Heart right ventricle (tissue), 16 donors: ENCODE measurements at regions not wholly inside any gene's neighbourhood (a gene's known extent, or its start where the extent isn't known, plus 50 kb on each side); places are given as distances from the start of the nearest gene placed in this dataset.

ENCODE experiments used
- ATAC-seq, 8 donors: fragments of 200-7000 bp; cut with Tn5 transposase; one replicate each; pipeline ENCODE4 v1.9.1; 2020; ENCODE audit warnings: mild to moderate bottlenecking in 8 of 8, moderate library complexity in 8 of 8, moderate number of reproducible peaks in 1 of 8
- DNase-seq, 2 donors: peaks; one replicate each; pipeline ENCODE4 v3.0.0-alpha.2; 2020
- H3K27ac ChIP-seq, 10 donors: fragments of 200-600 bp; sonication (generic) in 2 of 10; one replicate each; pipeline versions ENCODE4 v1.5.0 to v1.8.0; 2020 to 2022; ENCODE audit warnings: mild to moderate bottlenecking in 3 of 10
- H3K27me3 ChIP-seq, 7 donors: fragments of 200-600 bp; one replicate each; pipeline ENCODE4 v1.8.0; 2021 to 2022; ENCODE audit warnings: mild to moderate bottlenecking in 2 of 7
- H3K36me3 ChIP-seq, 9 donors: fragments of 200-600 bp; sonication (generic) in 1 of 9; one replicate each; pipeline versions ENCODE4 v1.5.0 to v1.8.0; 2020 to 2022; ENCODE audit warnings: mild to moderate bottlenecking in 2 of 9
- H3K4me1 ChIP-seq, 9 donors: fragments of 200-600 bp; sonication (generic) in 1 of 9; one replicate each; pipeline versions ENCODE4 v1.5.0 to v1.8.0; 2020 to 2022; ENCODE audit warnings: mild to moderate bottlenecking in 4 of 9
- H3K4me3 ChIP-seq, 10 donors: fragments of 200-600 bp; sonication (generic) in 2 of 10; one replicate each; pipeline versions ENCODE4 v1.5.0 to v1.8.0; 2020 to 2022; ENCODE audit warnings: mild to moderate bottlenecking in 7 of 10, moderate library complexity in 2 of 10
- H3K9me3 ChIP-seq, 11 donors: fragments of 200-600 bp in 10 of 11; sonication (generic) in 2 of 11; one replicate each; pipeline versions ENCODE4 v1.5.0 to v1.8.0; 2013 to 2022; ENCODE audit warnings: mild to moderate bottlenecking in 2 of 11, control low read depth in 1 of 11, moderate library complexity in 1 of 11
- WGBS, 2 donors: extraction: QIAGEN DNeasy Blood & Tissue Kit; methylation state at CpG; one replicate each; pipeline ENCODE4 v1.1.7; 2013; ENCODE audit warnings: inconsistent platforms in 1 of 2; 5-methylcytosine and 5-hydroxymethylcytosine counted together
- intact Hi-C, 10 donors: fragments of 100-400 bp; cut with DNase I; formaldehyde crosslinking; loops; one replicate each; pipeline versions ENCODE4 v1.11.1 to v1.14.2; 2022
- TF ChIP-seq, protein P1 (sequence below), 9 donors: fragments of 200-600 bp; sonication (generic) in 2 of 9; IDR thresholded peaks; one replicate each; pipeline versions ENCODE4 v1.5.0 to v1.8.0; 2021 to 2022; ENCODE audit warnings: antibody characterized with exemption in 9 of 9, mild to moderate bottlenecking in 5 of 9, moderate library complexity in 1 of 9
- donor health status: Arrhythmogenic right ventricular cardiomyopathy.
- donor health status: ischemic (EF 13 %, LVEDD 7.1; RV severe dilation, severe dysfunction).
- donor health status: healthy with polysubstance abuse.
- donor health status: DM: no; HTN: yes; CAD: no.
- donor health status: DM: no; HTN: no; CAD: no.
- donor health status: ischemic (EF 25% LVEDD 6.9; RV normal size, moderate dysfunction).
- donor health status: ischemic (EF 25% LVEDD 5.7; RV mildly dilated, moderate dysfunction).
- donor health status: healthy.
- donor health status: DM: yes; HTN: yes; CAD: no.
- donor health status: Ischemic cardiomyopathy.
- donor health status: ischemic (EF 35%, LVEDD 5.7; RV mildly dilated, moderate dysfunction).
- donor health status: nonischemic (EF 11% LVEDD 7.7; RV severe dilation, severe dysfunction).
- donor health status: DM: yes; HTN: yes; CAD: no.
- donor health status: PGD.
- donor health status: ischemic (EF 29% LVEDD 5.4; RV normal size, mild dysfunction).
- donor health status: nonischemic (EF 23%, LVEDD 6.1; RV moderate dilation, normal function).

- intact Hi-C loops, result no loop called here
- 86 to 93% methylated on average over 2 of the region's 2 CpGs for WGBS, 2 donors
Measured at GRCh38 chr15:35928847-35929246, 382.9 kb upstream of the DPH6 start.

GRCh38 chr15:35929740-35930444, 383.9 kb upstream of the DPH6 start:
- 68 to 73% methylated on average over 4 of the region's 4 CpGs for WGBS, 2 donors
- H3K9me3 ChIP-seq, result no peaks in the 10 kb centered on the region
- H3K4me3 ChIP-seq, result no peak overlapping the region
- no peaks in the 10 kb centered on the region for H3K27me3 ChIP-seq
- no peaks in the 10 kb centered on the region for H3K4me1 ChIP-seq
- intact Hi-C loops, result no loop called here
- H3K27ac ChIP-seq, result no peak overlapping the region
- H3K36me3 ChIP-seq, result no peaks in the 10 kb centered on the region
- DNase-seq (no peak), ATAC-seq (no peak)
- TF ChIP-seq, protein P1, sequence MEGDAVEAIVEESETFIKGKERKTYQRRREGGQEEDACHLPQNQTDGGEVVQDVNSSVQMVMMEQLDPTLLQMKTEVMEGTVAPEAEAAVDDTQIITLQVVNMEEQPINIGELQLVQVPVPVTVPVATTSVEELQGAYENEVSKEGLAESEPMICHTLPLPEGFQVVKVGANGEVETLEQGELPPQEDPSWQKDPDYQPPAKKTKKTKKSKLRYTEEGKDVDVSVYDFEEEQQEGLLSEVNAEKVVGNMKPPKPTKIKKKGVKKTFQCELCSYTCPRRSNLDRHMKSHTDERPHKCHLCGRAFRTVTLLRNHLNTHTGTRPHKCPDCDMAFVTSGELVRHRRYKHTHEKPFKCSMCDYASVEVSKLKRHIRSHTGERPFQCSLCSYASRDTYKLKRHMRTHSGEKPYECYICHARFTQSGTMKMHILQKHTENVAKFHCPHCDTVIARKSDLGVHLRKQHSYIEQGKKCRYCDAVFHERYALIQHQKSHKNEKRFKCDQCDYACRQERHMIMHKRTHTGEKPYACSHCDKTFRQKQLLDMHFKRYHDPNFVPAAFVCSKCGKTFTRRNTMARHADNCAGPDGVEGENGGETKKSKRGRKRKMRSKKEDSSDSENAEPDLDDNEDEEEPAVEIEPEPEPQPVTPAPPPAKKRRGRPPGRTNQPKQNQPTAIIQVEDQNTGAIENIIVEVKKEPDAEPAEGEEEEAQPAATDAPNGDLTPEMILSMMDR (IDR thresholded peaks at IDR 0.05), result no peak

More at GRCh38 chr15:35928847-35929246, 382.9 kb upstream of the DPH6 start:
- DNase-seq (no peak), ATAC-seq (no peak)
- TF ChIP-seq, protein P1 (IDR thresholded peaks at IDR 0.05), result no peak
- no peaks in the 10 kb centered on the region for H3K4me1 ChIP-seq
- no peaks in the 10 kb centered on the region for H3K27me3 ChIP-seq
- no peaks in the 10 kb centered on the region for H3K36me3 ChIP-seq
- H3K9me3 ChIP-seq, result no peaks in the 10 kb centered on the region
- no peak overlapping the region for H3K4me3 ChIP-seq
- H3K27ac ChIP-seq, result no peak overlapping the region

DNA sequence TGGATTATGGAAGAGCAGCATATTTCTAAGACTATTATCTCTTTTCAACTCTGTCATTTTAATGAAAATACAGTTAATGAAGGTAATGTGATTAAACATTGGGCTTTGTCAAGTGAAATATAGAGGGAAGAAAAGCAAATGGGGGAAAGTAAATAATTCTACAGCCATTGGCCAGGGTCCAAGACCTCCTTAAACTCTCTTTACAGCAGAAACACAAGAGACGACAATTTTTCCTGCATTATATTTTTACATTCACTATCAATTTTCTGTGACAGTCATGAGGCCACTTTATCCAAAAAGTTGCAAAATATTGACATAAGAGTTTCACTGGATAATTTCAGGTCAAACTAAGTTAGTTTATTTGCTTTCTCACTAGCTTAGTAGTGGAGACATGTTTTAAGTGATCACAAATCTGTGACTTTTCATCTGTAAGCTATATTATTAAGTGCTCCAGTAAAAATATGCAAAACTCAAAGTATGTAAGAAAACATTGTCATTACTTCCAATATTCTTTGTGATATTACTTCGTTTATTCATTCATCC, 385.9 kb upstream of the DPH6 start:
- intact Hi-C loops, result no loop called here
- peaks cover 0 to 4% (median 0%) of the 10 kb centered on the region in 11 donors for H3K9me3 ChIP-seq
- no peak overlapping the region for H3K27ac ChIP-seq
- ATAC-seq, result no peak
- no peak for DNase-seq
- WGBS, 2 donors, result 79% methylated on average over 2 of the region's 2 CpGs
- H3K4me3 ChIP-seq, result no peak overlapping the region
- no peaks in the 10 kb centered on the region for H3K36me3 ChIP-seq
- TF ChIP-seq, protein P1 (IDR thresholded peaks at IDR 0.05), result no peak
- no peaks in the 10 kb centered on the region for H3K27me3 ChIP-seq
- H3K4me1 ChIP-seq, result no peaks in the 10 kb centered on the region

DNA sequence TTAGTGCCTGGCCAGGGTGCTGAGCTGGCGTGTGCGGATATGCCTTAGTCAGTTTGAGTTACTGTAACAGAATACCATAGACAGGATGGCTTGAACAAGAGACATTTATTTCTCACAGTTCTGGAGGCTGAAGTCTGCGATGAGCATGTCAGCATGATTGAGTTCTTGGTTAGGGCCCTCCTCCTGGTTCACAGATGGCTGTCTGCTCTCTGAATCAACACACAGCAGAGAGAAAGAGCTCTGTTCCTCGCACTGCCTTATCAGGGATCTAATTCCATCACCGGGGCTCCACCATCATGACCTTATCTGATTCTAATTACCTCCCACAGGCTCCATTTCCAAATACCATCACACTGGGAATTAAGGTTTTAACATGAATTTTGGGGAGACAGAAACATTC, 386.6 kb upstream of the DPH6 start:
- H3K27me3 ChIP-seq, result no peaks in the 10 kb centered on the region
- H3K27ac ChIP-seq, result no peak overlapping the region
- no peak for DNase-seq
- TF ChIP-seq, protein P1 (IDR thresholded peaks at IDR 0.05), result no peak
- no peak for ATAC-seq
- intact Hi-C loops, result no loop called here
- peaks cover 0 to 4% (median 0%) of the 10 kb centered on the region in 11 donors for H3K9me3 ChIP-seq
- H3K4me3 ChIP-seq, result no peak overlapping the region
- no peaks in the 10 kb centered on the region for H3K4me1 ChIP-seq
- WGBS, 2 donors, result 60 to 63% methylated on average over 5 of the region's 5 CpGs
- no peaks in the 10 kb centered on the region for H3K36me3 ChIP-seq
